ENCODE measurements at regions not wholly inside any gene's neighbourhood (a gene's known extent, or its start where the extent isn't known, plus 50 kb on each side); places are given as distances from the start of the nearest gene placed in this dataset.

- no peak for DNase-seq (ENCODE audit: low spot score)
These were observed 468.4 kb upstream of the SEMA3D start for GRCh38 chr7:85655252-85655651.

DNA sequence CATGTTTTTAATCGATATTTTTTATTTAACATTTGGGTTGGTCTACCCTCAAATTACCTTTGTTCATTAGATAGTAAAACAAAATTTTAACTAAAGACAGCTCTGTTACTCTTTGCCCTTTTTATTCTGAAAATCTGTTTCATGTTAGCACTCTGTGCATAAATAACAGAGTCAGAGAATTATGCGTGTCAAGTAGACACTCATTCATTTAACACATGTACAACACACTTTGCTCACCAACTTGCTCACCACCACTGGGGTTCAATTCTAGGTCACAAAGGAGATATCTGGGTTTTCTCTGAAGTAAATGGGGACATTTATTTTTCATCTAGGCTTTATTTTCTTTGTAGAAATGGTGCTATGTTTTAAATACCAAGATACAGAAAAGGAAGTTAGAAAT lies 457.4 kb upstream of the SEMA3D start:
- DNase-seq (ENCODE audit: low spot score) = no peak

GRCh38 chr7:85641331-85641730 lies 454.5 kb upstream of the SEMA3D start:
- DNase-seq (ENCODE audit: low spot score) = no peak

DNA sequence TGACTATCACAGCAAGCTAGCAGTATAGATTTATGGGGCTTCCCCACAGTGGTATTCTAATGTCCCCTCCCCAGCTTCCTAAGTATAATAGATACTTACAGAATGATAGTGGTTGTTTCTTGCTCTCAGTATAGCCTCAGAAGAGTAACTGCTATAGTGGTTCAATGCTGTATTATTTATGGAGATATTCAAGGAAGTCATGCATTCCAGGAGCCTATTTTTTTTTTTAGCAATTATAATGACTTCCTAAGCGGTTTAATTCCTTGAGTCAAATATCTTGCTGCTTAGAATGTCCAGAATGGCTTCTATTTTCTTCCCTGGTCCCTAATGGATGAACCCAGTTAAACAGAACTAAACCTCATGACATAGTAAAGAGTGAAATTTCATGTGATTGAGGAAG lies 451.5 kb upstream of the SEMA3D start:
- no peak for DNase-seq (ENCODE audit: low spot score)

GRCh38 chr7:85634951-85635350 lies 448.1 kb upstream of the SEMA3D start:
- DNase-seq (ENCODE audit: low spot score) = no peak

- no peak for DNase-seq (ENCODE audit: low spot score)
These were observed 444.2 kb upstream of the SEMA3D start for GRCh38 chr7:85630904-85631600.

DNA sequence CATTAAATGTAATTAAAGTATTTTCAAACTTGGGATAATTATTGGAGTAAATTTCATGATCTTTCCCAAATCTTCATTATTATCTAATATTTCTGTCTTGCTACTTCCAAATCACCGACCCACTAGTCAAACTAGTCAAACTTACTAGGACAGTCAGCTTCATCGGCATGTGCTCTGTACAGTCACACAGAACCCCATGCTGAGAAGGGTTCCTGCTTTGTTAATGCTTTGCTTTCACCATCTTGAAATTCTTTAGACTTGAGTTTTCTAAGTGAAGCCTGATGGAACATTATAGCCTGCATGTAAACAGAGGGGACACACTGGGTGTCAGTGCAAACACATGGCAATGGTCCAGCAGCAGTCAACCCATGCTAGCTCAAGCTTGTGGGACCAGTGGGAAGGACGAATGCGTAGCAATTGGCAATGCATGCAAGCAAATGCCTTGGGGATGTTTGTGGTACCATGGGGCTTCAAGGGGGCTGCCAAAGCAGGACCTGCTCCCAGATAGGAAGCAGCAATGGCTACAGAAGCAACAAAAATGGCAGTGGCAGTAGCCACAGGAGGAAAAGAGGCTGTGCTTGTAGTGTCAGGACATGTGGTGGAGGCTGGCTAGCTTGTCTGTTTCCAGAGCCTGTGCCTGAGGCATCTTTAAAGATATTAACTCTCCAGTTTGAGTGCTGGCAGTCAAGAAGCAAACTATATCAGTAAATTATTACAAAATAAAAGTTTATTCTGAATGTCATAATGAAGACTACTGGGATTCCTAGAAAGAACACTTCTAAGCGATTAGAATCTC lies 441.1 kb upstream of the SEMA3D start:
- no peak for DNase-seq (ENCODE audit: low spot score)

DNA sequence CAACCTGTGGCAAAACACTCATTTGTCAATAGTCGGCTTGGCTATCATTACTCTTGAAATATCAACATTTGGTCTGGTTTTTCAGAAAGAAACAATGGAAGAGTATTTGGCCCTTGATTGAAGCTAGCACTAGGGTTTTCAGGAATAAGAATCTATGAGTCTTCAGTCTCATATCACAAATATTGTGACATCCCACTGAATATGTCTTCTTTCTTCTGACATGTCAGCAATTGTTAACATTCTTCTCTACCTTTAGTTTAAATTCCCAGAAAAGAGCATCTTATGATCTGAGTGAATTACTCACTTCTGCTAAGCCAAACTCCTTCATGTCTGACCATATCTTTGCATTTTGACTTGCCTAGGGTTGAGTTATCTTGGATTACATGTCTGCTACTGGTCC lies 435.2 kb upstream of the SEMA3D start:
- no peak for DNase-seq (ENCODE audit: low spot score)

- DNase-seq (ENCODE audit: low spot score) = no peak
These were observed 434.3 kb upstream of the SEMA3D start for GRCh38 chr7:85620936-85621685.

- DNase-seq (ENCODE audit: low spot score) = no peak
These were observed 432.4 kb upstream of the SEMA3D start for GRCh38 chr7:85619236-85619635.

- no peak for DNase-seq (ENCODE audit: low spot score)
These were observed 427.8 kb upstream of the SEMA3D start for GRCh38 chr7:85614684-85615083.

GRCh38 chr7:85612514-85612913 lies 425.7 kb upstream of the SEMA3D start:
- no peak for DNase-seq (ENCODE audit: low spot score)

- DNase-seq (ENCODE audit: low spot score) = no peak
These were observed 421.9 kb upstream of the SEMA3D start for GRCh38 chr7:85608804-85609203.

DNA sequence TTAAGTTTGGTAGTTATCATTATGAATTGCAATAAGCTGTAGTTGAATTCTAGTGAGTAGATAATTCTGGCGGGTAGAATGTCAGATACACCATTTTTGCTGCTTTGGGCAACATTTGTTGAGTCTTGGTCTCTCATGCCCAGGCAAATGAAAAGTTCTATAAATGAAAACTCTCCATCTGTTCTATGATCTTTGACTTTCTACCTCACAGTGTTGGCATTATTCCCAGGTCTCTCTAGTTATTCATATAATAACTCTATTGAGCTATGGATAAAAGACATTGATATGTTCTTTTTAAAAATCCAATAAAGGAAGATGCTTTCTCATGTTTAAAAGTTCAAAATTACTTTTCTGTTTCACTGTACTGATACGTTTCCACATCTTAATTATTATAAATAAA lies 415.3 kb upstream of the SEMA3D start:
- no peak for DNase-seq (ENCODE audit: low spot score)

- no peak for DNase-seq (ENCODE audit: low spot score)
These were observed 413.5 kb upstream of the SEMA3D start for GRCh38 chr7:85600395-85600794.

- no peak for DNase-seq (ENCODE audit: low spot score)
These were observed 410.0 kb upstream of the SEMA3D start for GRCh38 chr7:85596827-85597226.

DNA sequence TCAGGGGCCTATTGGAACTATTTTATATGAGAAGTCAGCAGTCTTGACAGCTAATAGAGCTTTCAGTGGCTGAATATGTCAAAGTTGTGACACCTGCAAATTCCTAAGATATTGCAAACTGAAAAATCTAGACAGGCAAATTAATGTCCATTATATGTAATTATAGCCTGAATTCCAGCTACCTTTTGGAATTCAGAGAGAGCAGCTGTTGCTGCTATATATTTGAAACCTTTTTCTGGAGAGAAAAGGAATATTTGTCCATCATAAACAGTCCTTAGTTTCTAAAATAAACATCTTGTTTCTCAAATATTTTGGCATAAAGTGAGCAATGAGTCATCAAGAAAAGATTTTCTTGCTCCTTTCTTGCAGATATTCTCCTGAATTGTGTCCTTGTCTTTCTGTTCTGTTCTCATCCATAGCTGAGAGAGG lies 408.9 kb upstream of the SEMA3D start:
- DNase-seq (ENCODE audit: low spot score) = no peak

- no peak for DNase-seq (ENCODE audit: low spot score)
These were observed 406.5 kb upstream of the SEMA3D start for GRCh38 chr7:85593355-85593754.

DNA sequence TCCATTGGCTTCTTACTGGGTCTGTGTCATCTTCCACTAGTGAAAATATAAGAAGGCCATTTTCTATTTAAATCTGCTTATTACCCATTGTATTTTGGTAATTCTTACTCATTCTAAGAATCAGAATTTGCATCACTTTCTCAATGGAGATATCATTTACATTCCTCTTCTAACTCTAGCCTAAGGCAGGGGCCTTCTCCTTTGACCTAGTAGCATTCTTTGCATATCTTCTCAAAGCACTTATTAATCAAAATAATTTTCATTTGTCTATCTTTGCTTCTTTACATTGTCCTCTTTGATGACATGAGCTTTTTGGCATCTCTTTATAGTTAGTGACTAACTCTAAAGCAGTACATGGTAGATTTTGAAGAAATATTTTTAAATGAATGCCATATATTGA lies 400.9 kb upstream of the SEMA3D start:
- DNase-seq (ENCODE audit: low spot score) = no peak

- no peak for DNase-seq (ENCODE audit: low spot score)
These were observed 399.2 kb upstream of the SEMA3D start for GRCh38 chr7:85586091-85586490.

- no peak for DNase-seq (ENCODE audit: low spot score)
These were observed 396.5 kb upstream of the SEMA3D start for GRCh38 chr7:85583131-85583953.

DNA sequence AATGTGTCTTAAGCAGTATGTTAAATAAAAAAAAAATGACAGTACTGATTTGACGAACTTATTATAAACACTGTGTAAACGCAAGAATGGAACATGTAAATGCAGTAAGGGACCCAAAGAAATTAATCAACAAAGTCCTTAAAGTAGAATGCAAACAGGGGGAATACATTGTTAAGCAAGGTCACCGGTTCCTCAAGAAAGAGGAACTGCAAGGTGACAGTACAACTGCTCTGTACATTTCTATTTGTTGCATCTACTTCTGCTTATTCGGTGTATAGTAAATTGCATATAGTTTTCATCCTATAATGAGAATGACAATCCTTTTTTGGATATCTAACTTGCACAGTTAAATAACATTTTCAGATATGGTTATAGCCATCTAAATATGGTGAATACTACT lies 387.0 kb upstream of the SEMA3D start:
- no peak for DNase-seq (ENCODE audit: low spot score)

Measured in hepatic stellate cell (primary cell).